GM19239 (cell line): ENCODE measurements at regions not wholly inside any gene's neighbourhood (a gene's known extent, or its start where the extent isn't known, plus 50 kb on each side); places are given as distances from the start of the nearest gene placed in this dataset.

Source experiments
- DNase-seq: peaks from one replicate; pipeline ENCODE4 v3.0.0; 2011; ENCODE audit warnings: low spot score; ENCODE audit not compliant: insufficient read length
- FAIRE-seq: peaks from 2 replicates; lab custom pipeline; 2011; peaks lifted over from hg19 to GRCh38; lab: Jason Lieb, UNC

GRCh38 chr2:217463402-217464075 lies 539.3 kb downstream of the TNS1 start:
- FAIRE-seq = no peak
- no peak for DNase-seq

GRCh38 chr2:217462121-217462520 lies 540.7 kb downstream of the TNS1 start:
- DNase-seq (no peak), FAIRE-seq (no peak)

- DNase-seq (no peak), FAIRE-seq (no peak)
Measured at GRCh38 chr2:217461674-217462073, 541.1 kb downstream of the TNS1 start.

GRCh38 chr2:217459680-217460405 lies 543.0 kb downstream of the TNS1 start:
- FAIRE-seq (no peak), DNase-seq (no peak)

- DNase-seq (no peak), FAIRE-seq (no peak)
Measured at GRCh38 chr2:217459016-217459415, 543.8 kb downstream of the TNS1 start.

- FAIRE-seq = no peak
- DNase-seq = no peak
Measured at GRCh38 chr2:217456016-217456415, 546.8 kb downstream of the TNS1 start.

GRCh38 chr2:217452928-217453327 lies 549.9 kb downstream of the TNS1 start:
- FAIRE-seq (no peak), DNase-seq (no peak)

GRCh38 chr2:217451666-217452065 lies 551.1 kb downstream of the TNS1 start:
- no peak for FAIRE-seq
- no peak for DNase-seq

- FAIRE-seq = no peak
Measured at GRCh38 chr2:217449444-217449843, 553.4 kb downstream of the TNS1 start.

GRCh38 chr2:217448860-217449259 lies 553.9 kb downstream of the TNS1 start:
- DNase-seq (no peak), FAIRE-seq (no peak)

More at GRCh38 chr2:217449444-217449843, 553.4 kb downstream of the TNS1 start:
- DNase-seq = no peak

GRCh38 chr2:217445723-217446122 lies 557.1 kb downstream of the TNS1 start:
- FAIRE-seq = no peak

GRCh38 chr2:217444932-217445331 lies 557.9 kb downstream of the TNS1 start:
- FAIRE-seq (no peak), DNase-seq (no peak)

More at GRCh38 chr2:217445723-217446122, 557.1 kb downstream of the TNS1 start:
- DNase-seq = no peak

- FAIRE-seq (no peak), DNase-seq (no peak)
Measured at GRCh38 chr2:217444509-217444908, 558.3 kb downstream of the TNS1 start.

- no peak for DNase-seq
- FAIRE-seq = no peak
Measured at GRCh38 chr2:217443601-217444000, 559.2 kb downstream of the TNS1 start.

- DNase-seq (peak; percentile 9), FAIRE-seq (peak; percentile 80)
Measured at GRCh38 chr2:217440000-217440399, 562.8 kb downstream of the TNS1 start.

- FAIRE-seq = peak; percentile 37
- no peak for DNase-seq
Measured at GRCh38 chr2:217438821-217439220, 564.0 kb downstream of the TNS1 start.

GRCh38 chr2:217438136-217438535 lies 564.7 kb downstream of the TNS1 start:
- DNase-seq (no peak), FAIRE-seq (no peak)

GRCh38 chr2:217437290-217437870 lies 565.4 kb downstream of the TNS1 start:
- FAIRE-seq (no peak), DNase-seq (no peak)

- no peak for DNase-seq
- no peak for FAIRE-seq
Measured at GRCh38 chr2:217436386-217436785, 566.4 kb downstream of the TNS1 start.

- peak; percentile 32 for DNase-seq
- FAIRE-seq = peak; percentile 44
Measured at GRCh38 chr2:217434180-217434975, 568.4 kb downstream of the TNS1 start.

GRCh38 chr2:217433522-217433921 lies 569.3 kb downstream of the TNS1 start:
- no peak for DNase-seq

More at GRCh38 chr2:217433522-217433921, 569.3 kb downstream of the TNS1 start:
- no peak for FAIRE-seq
